ENCODE measurements at regions not wholly inside any gene's neighbourhood (a gene's known extent, or its start where the extent isn't known, plus 50 kb on each side); places are given as distances from the start of the nearest gene placed in this dataset.

DNA sequence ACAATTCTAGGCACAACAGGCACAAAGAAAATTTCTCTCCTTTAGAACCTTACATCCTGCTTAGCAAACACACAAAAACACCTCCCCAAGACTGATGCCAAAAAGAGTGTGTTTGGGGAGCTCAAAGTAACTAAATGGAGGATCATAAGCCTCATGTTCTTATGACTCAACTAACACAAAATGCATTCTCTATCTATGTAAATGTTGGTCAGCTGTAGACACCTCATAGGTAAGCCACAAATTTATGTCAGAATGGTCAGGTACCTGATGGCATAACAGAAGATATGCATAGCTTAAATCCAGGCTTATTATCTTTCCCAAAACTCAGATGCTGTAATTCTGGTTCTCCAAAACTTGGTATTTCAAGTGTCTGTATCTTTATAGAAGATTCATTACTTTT, 315.1 kb downstream of the C7orf25 start:
- Mint-ChIP-seq H3K36me3 (ENCODE audit: low read depth) (no peaks in the 10 kb centered on the region), H3K27me3 (ENCODE audit: low read depth) (peaks cover under 1% of the 10 kb centered on the region), H3K9me3 (peaks cover 9% of the 10 kb centered on the region), H3K4me3 (no peak overlapping the region), H3K4me1 (no peaks in the 10 kb centered on the region), H3K27ac (no peak overlapping the region)
- TF ChIP-seq, protein P1, sequence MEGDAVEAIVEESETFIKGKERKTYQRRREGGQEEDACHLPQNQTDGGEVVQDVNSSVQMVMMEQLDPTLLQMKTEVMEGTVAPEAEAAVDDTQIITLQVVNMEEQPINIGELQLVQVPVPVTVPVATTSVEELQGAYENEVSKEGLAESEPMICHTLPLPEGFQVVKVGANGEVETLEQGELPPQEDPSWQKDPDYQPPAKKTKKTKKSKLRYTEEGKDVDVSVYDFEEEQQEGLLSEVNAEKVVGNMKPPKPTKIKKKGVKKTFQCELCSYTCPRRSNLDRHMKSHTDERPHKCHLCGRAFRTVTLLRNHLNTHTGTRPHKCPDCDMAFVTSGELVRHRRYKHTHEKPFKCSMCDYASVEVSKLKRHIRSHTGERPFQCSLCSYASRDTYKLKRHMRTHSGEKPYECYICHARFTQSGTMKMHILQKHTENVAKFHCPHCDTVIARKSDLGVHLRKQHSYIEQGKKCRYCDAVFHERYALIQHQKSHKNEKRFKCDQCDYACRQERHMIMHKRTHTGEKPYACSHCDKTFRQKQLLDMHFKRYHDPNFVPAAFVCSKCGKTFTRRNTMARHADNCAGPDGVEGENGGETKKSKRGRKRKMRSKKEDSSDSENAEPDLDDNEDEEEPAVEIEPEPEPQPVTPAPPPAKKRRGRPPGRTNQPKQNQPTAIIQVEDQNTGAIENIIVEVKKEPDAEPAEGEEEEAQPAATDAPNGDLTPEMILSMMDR (IDR thresholded peaks at IDR 0.05; ENCODE audit: unreplicated experiment in 3 of 3), result no peak

DNA sequence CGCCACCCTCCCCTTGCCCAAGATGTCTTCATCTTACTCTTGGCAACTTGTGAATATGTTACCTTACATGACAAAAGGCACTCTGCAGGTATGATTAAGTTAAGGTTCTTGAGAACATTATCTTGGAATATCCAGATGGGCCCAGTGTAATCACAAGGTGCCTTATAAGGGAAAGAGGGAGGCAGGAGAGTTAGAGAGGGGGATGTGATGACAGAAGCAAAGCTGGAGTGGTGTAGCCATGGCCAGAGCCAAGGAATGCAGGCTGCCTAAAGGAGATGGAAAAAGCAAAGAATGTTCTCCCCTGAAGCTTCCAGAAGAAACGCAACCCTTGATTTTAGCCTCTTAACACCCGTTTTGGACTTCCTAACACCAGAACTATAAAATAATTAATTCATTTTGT, 318.0 kb downstream of the C7orf25 start:
- Mint-ChIP-seq H3K4me1 (peaks cover 9% of the 10 kb centered on the region), H3K27ac (no peak overlapping the region), H3K4me3 (no peak overlapping the region), H3K9me3 (peaks cover 18% of the 10 kb centered on the region), H3K27me3 (ENCODE audit: low read depth) (no peaks in the 10 kb centered on the region), H3K36me3 (ENCODE audit: low read depth) (no peaks in the 10 kb centered on the region)
- TF ChIP-seq, protein P1 (IDR thresholded peaks at IDR 0.05; ENCODE audit: unreplicated experiment in 3 of 3), result no peak

DNA sequence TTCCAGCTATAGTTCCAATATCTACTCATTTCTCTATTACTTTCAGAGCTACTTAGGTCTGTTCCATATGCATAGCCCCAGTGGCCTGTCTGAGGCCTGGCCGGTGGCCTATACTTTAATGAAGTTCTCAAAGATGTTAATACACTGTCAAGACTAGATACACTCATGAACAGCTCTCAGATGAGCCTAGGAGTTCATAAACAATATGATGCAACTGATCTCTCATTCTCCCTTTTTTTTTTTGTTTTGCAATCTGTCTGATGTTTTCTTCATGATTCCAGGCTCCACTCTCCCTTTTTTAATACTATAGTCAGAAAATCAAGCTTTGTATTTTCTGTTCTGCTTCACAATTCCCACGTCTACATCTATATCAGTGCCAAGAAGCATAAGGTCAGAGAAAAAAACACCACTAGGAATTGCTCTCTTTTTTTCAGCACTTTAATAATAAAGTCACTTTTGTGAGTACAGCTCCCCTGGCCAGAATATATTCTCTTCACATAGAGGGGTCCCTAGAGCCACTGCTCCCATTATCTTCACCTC, 321.0 kb downstream of the C7orf25 start:
- Mint-ChIP-seq H3K9me3 (peaks cover 31% of the 10 kb centered on the region), H3K27me3 (ENCODE audit: low read depth) (no peaks in the 10 kb centered on the region), H3K27ac (peak overlapping the region in 1 of 3 experiments; percentile 7), H3K4me1 (peaks cover 9% of the 10 kb centered on the region), H3K36me3 (ENCODE audit: low read depth) (peaks cover 5% of the 10 kb centered on the region), H3K4me3 (no peak overlapping the region)
- TF ChIP-seq, protein P1 (IDR thresholded peaks at IDR 0.05; ENCODE audit: unreplicated experiment in 3 of 3), result no peak

DNA sequence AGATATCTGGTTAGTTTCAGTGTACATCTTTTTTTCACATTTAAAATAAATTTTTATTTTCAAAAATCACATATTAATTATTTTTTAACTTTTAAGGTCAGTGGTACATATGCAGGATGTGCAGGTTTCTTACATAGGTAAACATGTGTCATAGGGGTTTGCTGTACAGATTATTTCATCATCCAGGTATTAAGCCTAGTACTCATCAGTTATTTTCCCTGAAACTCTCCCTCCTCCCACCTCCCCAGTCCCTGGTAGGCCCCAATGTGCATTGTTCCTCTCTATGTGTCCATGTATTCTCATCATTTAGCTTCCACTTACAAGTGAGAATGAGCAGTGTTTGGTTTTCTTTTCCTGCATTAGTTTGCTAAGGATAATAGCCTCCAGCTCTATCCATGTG, 323.0 kb downstream of the C7orf25 start:
- H3K27me3 Mint-ChIP-seq (ENCODE audit: low read depth), result no peaks in the 10 kb centered on the region
- TF ChIP-seq, protein P1 (IDR thresholded peaks at IDR 0.05; ENCODE audit: unreplicated experiment in 3 of 3), result no peak
- peaks cover 5% of the 10 kb centered on the region for H3K36me3 Mint-ChIP-seq (ENCODE audit: low read depth)
- peaks cover 40% of the 10 kb centered on the region for H3K9me3 Mint-ChIP-seq
- H3K27ac Mint-ChIP-seq, result no peak overlapping the region
- peaks cover 9% of the 10 kb centered on the region for H3K4me1 Mint-ChIP-seq
- H3K4me3 Mint-ChIP-seq, result no peak overlapping the region

DNA sequence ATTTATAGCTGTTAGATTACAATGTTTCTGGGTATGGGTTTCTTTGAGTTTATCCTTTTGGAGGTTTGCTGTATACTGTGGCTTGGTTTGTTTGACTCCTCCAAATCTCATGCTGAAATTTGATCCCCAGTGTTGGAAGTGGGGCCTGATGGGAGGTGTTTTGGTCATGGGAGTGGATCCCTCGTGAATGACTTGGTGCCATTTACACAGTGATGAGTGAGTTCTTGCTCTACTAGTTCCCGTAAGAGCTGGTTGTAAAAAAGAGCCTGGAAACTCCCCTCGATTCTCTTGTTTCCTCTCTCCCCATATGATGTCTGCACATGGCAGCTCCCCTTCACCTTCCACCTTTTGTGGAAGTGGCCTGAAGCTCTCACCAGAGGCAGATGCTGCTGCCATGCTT, 324.1 kb downstream of the C7orf25 start:
- Mint-ChIP-seq H3K27ac (no peak overlapping the region), H3K4me3 (no peak overlapping the region), H3K36me3 (ENCODE audit: low read depth) (peaks cover 5% of the 10 kb centered on the region), H3K27me3 (ENCODE audit: low read depth) (no peaks in the 10 kb centered on the region), H3K9me3 (peaks cover 41% of the 10 kb centered on the region), H3K4me1 (peaks cover 9% of the 10 kb centered on the region)
- TF ChIP-seq, protein P1 (IDR thresholded peaks at IDR 0.05; ENCODE audit: unreplicated experiment in 3 of 3), result no peak

DNA sequence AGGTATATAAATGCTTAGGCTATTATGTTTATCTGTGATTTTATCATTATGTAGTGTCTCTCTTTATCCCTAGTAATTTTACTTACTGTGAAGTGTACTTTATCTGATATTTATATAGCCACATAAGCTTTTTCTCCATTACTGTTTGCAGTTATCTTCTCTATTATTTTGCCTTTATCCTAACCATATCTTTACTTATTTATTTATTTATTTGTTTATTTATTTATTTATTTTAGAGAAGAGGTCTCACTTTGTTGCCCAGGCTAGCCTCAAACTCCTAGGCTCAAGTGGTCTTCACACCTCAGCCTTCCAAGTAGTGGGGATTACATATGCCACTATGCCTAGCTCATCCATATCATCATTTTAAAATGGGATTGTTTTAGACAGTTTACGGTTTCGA, 331.8 kb downstream of the C7orf25 start:
- no peak overlapping the region for H3K4me3 Mint-ChIP-seq
- no peak overlapping the region for H3K27ac Mint-ChIP-seq
- H3K27me3 Mint-ChIP-seq (ENCODE audit: low read depth), result no peaks in the 10 kb centered on the region
- H3K36me3 Mint-ChIP-seq (ENCODE audit: low read depth), result peaks cover 5% of the 10 kb centered on the region
- H3K9me3 Mint-ChIP-seq, result peaks cover 32% of the 10 kb centered on the region
- H3K4me1 Mint-ChIP-seq, result peaks cover 5% of the 10 kb centered on the region
- TF ChIP-seq, protein P1 (IDR thresholded peaks at IDR 0.05; ENCODE audit: unreplicated experiment in 3 of 3), result no peak

Measured in nephron (organoid).